Progenitor cell of endocrine pancreas (in vitro differentiated cells): ENCODE measurements at regions not wholly inside any gene's neighbourhood (a gene's known extent, or its start where the extent isn't known, plus 50 kb on each side); places are given as distances from the start of the nearest gene placed in this dataset.

Source experiments
- DNase-seq: peaks from one replicate; pipeline ENCODE4 v3.0.0; 2021; ENCODE audit warnings: low spot score; ENCODE audit not compliant: unreplicated experiment
- H3K27ac Mint-ChIP-seq: 2 replicates; pipeline ENCODE4 v1.8.0; 2021; ENCODE audit warnings: mild to moderate bottlenecking, moderate library complexity, mixed read lengths
- H3K27me3 Mint-ChIP-seq: 2 replicates; pipeline ENCODE4 v1.8.0; 2021; ENCODE audit warnings: mixed read lengths
- H3K36me3 Mint-ChIP-seq: 2 replicates; pipeline ENCODE4 v1.8.0; 2022; ENCODE audit warnings: mixed read lengths; ENCODE audit not compliant: insufficient read depth
- H3K4me1 Mint-ChIP-seq: 2 replicates; pipeline ENCODE4 v1.8.0; 2021; ENCODE audit warnings: low read depth, mixed read lengths
- H3K4me3 Mint-ChIP-seq: 2 replicates; pipeline ENCODE4 v1.8.0; 2021; ENCODE audit warnings: low read depth, mild to moderate bottlenecking, moderate library complexity, mixed read lengths
- H3K9me3 Mint-ChIP-seq: 2 replicates; pipeline ENCODE4 v1.8.0; 2021; ENCODE audit warnings: low read depth, mixed read lengths
- CTCF ChIP-seq: fragments of 200-600 bp; sonication (generic); IDR thresholded peaks from one replicate; pipeline ENCODE4 v1.5.0; 2021; ENCODE audit warnings: antibody characterized with exemption, mild to moderate bottlenecking; ENCODE audit not compliant: unreplicated experiment

- H3K4me1 Mint-ChIP-seq: peaks cover 1% of the 10 kb centered on the region
- no peak for DNase-seq
- H3K27ac Mint-ChIP-seq: no peak overlapping the region
- peaks cover 33% of the 10 kb centered on the region for H3K36me3 Mint-ChIP-seq
- TF ChIP-seq CTCF: no peak
- peaks cover 8% of the 10 kb centered on the region for H3K9me3 Mint-ChIP-seq
- H3K4me3 Mint-ChIP-seq: no peak overlapping the region
- no peaks in the 10 kb centered on the region for H3K27me3 Mint-ChIP-seq
Measured at GRCh38 chr4:56227301-56227835, 159.9 kb downstream of the AASDH start.

- peaks cover 3% of the 10 kb centered on the region for H3K9me3 Mint-ChIP-seq
- DNase-seq: no peak
- H3K27ac Mint-ChIP-seq: peak overlapping the region; percentile 65
- TF ChIP-seq CTCF: no peak
- H3K36me3 Mint-ChIP-seq: peaks cover 30% of the 10 kb centered on the region
- H3K27me3 Mint-ChIP-seq: no peaks in the 10 kb centered on the region
- peaks cover 1% of the 10 kb centered on the region for H3K4me1 Mint-ChIP-seq
- no peak overlapping the region for H3K4me3 Mint-ChIP-seq
Measured at GRCh38 chr4:56226579-56226978, 160.7 kb downstream of the AASDH start.

- H3K9me3 Mint-ChIP-seq: peaks cover 3% of the 10 kb centered on the region
- H3K27ac Mint-ChIP-seq: no peak overlapping the region
- no peak for DNase-seq
- no peaks in the 10 kb centered on the region for H3K27me3 Mint-ChIP-seq
- peaks cover 5% of the 10 kb centered on the region for H3K4me1 Mint-ChIP-seq
- no peak for TF ChIP-seq CTCF
- H3K4me3 Mint-ChIP-seq: no peak overlapping the region
- peaks cover 35% of the 10 kb centered on the region for H3K36me3 Mint-ChIP-seq
Measured at GRCh38 chr4:56224641-56225040, 162.7 kb downstream of the AASDH start.

GRCh38 chr4:56222514-56222913, 164.8 kb downstream of the AASDH start:
- Mint-ChIP-seq H3K4me3 (no peak overlapping the region), H3K9me3 (no peaks in the 10 kb centered on the region), H3K27me3 (no peaks in the 10 kb centered on the region), H3K27ac (no peak overlapping the region), H3K4me1 (peaks cover 22% of the 10 kb centered on the region), H3K36me3 (peaks cover 33% of the 10 kb centered on the region)
- DNase-seq: no peak
- TF ChIP-seq CTCF: no peak

- H3K4me1 Mint-ChIP-seq: peaks cover 36% of the 10 kb centered on the region
- no peak for TF ChIP-seq CTCF
- no peak for DNase-seq
- no peaks in the 10 kb centered on the region for H3K9me3 Mint-ChIP-seq
- no peaks in the 10 kb centered on the region for H3K27me3 Mint-ChIP-seq
- H3K36me3 Mint-ChIP-seq: peaks cover 32% of the 10 kb centered on the region
- H3K27ac Mint-ChIP-seq: no peak overlapping the region
- H3K4me3 Mint-ChIP-seq: no peak overlapping the region
Measured at GRCh38 chr4:56220261-56220660, 167.0 kb downstream of the AASDH start.
